ENCODE measurements at regions not wholly inside any gene's neighbourhood (a gene's known extent, or its start where the extent isn't known, plus 50 kb on each side); places are given as distances from the start of the nearest gene placed in this dataset.

GRCh38 chr3:193991666-193992424, 144.1 kb upstream of the HES1 start:
- no peak for DNase-seq (ENCODE audit: low spot score)

DNA sequence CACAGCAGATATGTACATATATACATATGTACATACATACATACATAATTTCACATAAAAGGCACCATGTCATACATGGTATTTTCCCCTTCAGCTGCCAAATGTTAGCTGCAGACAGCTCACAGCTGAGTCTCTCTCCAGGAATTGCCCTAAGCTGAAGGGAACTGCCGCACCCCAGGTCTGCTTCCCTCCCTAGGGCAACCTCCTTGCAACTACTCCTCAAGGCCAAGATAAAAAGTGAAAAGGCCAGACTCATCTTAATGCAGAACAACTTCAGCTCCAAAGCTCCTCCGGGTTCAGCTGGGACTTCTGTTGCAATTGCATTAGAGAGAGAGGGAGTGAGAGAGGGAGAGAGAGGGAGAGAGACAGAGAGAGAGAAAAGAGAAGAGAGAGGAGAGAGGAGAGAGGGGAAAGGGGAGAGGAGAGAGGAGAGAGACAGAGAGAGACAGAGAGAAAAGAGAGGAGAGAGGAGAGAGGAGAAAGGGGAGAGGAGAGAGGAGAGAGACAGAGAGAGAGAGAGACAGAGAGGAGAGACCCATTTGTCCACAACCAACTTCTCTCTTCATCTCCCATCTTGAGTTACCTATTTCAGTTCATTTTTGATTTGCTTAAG, 143.4 kb upstream of the HES1 start:
- DNase-seq (ENCODE audit: low spot score), result no peak

- DNase-seq (ENCODE audit: low spot score), result no peak
These were observed 139.7 kb upstream of the HES1 start for GRCh38 chr3:193996221-193996620.

- no peak for DNase-seq (ENCODE audit: low spot score)
These were observed 139.3 kb upstream of the HES1 start for GRCh38 chr3:193996641-193997089.

DNA sequence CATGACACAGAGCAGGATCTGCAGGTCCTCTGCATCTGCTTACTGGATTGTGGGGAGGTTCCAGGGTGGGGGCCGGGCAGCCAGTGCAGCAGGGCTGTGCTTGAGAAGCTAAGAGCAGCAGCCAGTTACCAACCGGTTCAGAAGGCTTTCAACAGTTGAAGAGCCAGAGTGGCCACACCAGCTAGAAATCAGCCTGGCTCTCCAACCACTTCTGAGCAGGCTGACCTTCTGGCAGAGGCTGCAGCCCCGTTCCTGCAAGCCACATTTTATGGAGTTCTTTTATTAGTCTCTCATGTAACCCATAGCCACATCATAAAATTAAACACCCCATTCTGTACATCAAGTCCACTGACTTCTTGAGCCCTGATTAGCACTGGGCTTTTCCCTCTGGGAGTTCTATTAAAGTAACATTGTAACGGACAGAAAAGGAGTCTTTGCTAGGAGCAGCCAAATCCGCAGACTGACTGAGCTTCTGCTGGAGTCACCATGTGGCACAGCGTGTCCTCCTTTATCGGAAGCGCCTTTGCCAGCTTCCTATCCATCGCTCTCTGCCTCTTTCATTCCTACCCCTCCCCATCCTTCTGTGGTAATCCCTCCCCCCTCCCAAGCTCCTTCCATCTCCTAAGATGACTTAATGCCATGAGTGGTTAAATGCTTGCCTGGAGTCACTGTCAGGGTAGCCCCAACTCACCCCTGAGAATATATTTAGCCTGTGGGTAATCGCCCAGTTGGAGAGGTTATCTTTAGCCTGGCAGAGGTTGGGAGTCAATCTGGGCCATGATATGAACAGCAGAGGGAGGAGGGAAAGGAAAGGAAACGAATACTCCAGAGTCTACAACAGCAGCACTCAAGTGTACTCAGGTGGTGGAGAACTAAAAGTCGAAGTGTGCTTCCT, 138.5 kb upstream of the HES1 start:
- DNase-seq (ENCODE audit: low spot score), result no peak

- no peak for DNase-seq (ENCODE audit: low spot score)
These were observed 137.9 kb upstream of the HES1 start for GRCh38 chr3:193998123-193998448.

- DNase-seq (ENCODE audit: low spot score), result no peak
These were observed 137.2 kb upstream of the HES1 start for GRCh38 chr3:193998628-193999195.

DNA sequence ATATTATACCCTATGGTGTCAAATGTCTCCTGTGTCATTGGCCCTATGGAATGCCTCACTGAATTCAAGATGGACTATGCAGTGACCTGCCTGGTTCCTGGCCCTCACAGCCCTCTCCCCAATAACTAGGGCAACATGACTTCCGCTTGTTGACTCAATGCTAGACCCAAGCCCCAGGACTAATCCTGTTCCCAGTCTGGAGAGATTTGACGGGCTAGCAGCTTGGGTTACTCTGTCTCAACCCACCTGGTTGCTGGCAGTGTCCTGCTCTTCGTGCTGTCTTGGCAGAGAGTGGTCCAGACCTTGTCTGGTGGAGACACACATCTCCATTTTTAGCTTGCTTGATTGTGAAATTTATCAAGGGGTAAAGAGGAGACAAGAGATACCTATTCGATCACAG, 135.8 kb upstream of the HES1 start:
- DNase-seq (ENCODE audit: low spot score), result no peak

DNA sequence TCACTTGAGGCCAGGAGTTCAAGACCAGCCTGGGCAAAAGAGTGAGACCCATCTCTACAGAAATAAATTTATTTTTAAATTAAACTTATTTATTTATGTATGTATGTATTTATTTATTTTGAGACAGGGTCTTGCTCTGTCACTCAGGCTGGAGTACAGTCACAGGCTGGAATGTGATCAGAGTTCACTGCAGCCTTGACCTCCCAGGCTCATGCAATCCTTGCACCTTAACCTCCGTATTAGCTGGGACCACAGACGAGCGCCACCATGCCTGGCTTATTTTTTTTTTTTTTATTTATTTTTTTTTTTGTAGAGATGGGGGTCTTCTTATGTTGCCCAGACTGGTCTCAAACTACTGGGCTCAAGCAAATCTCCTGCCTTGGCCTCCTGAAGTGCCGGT, 135.2 kb upstream of the HES1 start:
- DNase-seq (ENCODE audit: low spot score), result no peak

- no peak for DNase-seq (ENCODE audit: low spot score)
These were observed 134.1 kb upstream of the HES1 start for GRCh38 chr3:194001728-194002459.

DNA sequence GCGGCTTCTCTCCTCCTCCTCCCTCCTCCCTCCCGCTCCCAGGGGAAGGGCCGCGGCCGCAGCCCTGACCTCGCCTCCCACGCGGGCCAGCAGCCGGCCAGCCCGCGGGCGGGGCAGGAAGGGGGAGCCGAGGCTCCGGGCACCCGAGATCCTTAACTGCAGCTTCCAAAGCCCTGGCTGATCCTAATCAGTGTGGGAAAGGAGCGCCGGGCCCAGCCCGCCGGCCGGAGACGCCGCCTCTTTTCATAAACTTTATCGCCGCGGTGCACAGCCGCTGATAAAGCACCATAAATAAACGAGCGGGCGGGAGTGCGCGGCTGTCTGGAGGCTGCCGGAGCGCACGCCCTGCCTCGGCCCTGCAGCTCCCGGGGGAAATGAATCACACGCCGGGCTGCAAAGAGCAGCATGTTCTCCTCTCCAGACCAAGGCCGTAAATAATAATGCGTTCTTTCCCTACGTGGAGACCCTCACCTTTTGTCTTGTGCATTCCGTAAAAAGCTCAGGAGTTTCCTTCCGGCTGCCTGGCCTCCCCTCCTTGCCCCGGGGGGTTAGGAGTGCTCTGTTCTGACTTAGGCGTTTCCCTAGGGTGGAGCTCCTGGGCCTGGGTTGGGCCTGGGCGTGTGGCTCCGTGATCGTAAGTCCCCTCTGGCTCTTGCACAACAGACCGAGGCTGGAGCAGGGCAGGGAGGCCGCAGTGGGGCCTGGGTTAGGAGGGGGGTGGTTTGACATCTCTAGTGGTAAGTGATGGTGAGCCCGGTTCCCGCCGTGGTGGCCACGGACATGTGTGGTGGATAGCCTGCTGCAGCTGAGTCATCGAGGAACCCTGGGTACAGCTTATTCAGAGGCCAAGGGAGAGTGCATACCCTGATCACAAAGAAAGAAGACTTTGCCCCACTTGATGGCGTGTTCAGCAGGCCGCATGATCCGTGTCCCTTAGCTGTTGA, 132.6 kb upstream of the HES1 start:
- peak; percentile 81 for DNase-seq (ENCODE audit: low spot score)

DNA sequence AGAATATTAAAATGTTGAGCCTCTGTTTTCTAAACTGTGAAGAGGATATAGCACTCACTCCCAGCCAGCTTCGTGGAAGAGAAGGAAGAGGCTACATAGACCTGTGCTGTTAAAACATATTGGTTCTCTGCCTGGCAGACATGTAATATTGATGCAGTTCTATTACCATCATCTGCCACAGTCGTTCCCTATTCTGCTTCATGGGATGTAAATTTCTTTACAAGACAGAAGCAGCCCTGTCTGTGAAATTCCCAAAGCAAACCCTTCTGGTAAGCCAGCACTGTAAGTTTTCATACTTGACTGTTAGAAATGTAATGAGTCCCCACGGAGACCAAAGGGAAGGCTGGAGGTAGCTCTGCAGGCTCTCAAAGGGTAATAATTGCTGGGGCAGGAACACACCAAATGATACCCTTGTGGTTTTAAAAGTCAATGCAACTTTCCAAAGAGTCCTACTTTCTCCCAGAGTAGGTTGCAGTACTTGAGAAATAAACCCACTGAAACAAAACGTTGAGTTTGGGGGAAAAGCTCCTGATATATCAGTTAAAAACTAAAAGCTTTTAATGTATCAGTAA, 129.9 kb upstream of the HES1 start:
- DNase-seq (ENCODE audit: low spot score), result no peak

GRCh38 chr3:194007592-194008337, 128.2 kb upstream of the HES1 start:
- no peak for DNase-seq (ENCODE audit: low spot score)

DNA sequence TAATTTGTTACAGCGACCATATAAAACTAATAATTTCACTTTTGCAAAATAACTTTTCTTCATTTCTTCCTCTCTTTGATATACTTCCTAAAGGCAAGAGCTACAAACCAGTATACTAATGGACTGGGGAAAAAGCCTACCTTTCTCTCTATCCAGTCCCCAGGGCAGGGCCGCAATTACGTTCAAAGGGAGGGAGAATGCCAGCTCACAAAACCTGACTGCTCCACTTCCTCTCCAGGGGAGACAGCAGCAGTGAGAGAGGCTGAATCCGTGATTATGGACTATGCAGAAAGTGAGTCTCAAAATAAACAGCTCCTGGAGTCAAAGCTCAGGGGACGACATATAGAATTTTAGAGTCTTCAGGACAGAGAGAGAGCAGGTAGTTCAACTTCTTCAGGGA, 126.9 kb upstream of the HES1 start:
- DNase-seq (ENCODE audit: low spot score), result no peak

GRCh38 chr3:194009892-194010533, 125.9 kb upstream of the HES1 start:
- no peak for DNase-seq (ENCODE audit: low spot score)

DNA sequence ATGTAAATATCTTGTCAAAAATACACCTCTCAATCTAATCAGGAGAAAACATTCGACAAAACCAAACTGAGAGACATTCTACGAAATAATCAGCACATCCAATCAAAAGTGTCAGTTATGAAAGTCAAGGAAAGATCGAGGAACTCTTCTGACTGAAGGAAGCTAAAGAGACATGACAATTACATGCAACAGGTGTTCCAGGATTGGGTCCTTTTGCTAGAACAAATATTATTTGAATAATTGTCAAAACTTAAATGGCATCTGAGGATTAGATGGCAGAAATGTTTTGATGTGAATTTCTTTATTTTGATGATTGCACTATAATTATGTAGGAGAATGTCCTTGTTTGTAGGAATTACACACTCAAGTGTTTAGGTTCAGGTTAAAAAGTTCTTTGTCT, 124.1 kb upstream of the HES1 start:
- DNase-seq (ENCODE audit: low spot score), result no peak

DNA sequence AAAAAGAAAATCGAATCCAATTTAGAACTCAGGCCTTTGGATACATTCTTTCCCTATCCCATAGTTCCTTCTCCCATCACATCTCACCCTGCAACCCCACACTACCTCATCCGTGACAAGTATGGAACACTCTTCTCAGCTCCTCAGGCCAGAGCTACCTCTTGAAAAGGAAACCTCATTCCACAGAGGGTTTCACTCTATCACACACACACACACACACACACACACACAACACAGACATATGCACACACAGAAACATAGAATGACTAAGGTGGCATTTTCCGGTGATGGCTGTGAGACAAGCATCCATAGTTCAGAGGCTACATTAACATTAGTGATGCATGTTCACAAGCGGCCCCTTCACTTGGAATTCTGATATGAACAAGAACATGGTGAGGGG, 122.0 kb upstream of the HES1 start:
- DNase-seq (ENCODE audit: low spot score), result no peak

GRCh38 chr3:194014756-194015155, 121.2 kb upstream of the HES1 start:
- DNase-seq (ENCODE audit: low spot score), result no peak

All from HuH-7.5 (cell line).